ENCODE measurements at regions not wholly inside any gene's neighbourhood (a gene's known extent, or its start where the extent isn't known, plus 50 kb on each side); places are given as distances from the start of the nearest gene placed in this dataset.
A peak's percentile ranks its signal among the peaks of the same experiment; 100 is the strongest.

DNA sequence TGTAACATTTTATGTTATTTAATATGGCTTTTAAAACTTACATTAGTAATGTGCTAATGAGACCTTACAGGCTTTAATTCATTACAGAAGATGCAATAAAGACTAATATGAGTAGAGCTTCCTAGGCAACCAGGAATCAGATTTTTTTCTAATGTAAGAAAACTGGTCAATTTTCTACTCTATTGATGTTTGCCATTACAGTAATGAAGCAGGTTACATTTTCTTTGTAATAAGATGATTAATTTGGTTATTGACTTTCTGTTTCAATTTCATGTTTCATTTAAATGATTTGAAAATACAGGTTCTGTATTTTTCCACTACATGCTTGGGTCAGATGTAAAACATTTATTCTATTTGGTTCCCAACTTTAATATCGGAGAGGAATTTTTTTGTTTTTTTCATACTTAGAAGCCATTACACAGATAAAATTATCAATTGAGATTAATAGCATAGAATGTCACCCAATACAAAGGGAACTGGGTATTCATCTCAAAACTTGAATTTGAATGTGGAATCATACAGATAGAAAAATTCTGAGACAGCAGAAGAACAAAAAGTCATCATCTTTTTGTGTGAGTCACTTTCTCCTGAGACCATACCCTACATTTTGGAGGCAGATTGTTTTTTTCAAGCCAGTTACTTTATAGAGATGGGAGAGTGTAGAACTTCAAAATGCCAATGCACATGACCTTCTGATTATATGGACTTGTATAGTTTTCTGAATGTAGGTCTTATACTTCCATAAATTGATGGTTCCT lies 133.6 kb upstream of the HMHB1 start:
- DNase-seq (no peak), ATAC-seq (ENCODE audit: low FRiP score) (no peak)
- Histone ChIP-seq H3K36me3 (ENCODE audit: control insufficient read depth in 1 of 2, insufficient read depth in 2 of 2, low read length in 1 of 2) (no peaks in the 10 kb centered on the region), H3K27me3 (ENCODE audit: control insufficient read depth in 1 of 2, insufficient read depth in 2 of 2, low read length in 1 of 2) (peaks cover 0 to 2% of the 10 kb centered on the region in 2 donors), H3K4me3 (ENCODE audit: low read length in 2 of 2) (no peak overlapping the region), H3K27ac (ENCODE audit: low read depth in 1 of 2, low read length in 2 of 2) (no peak overlapping the region), H3K9me3 (ENCODE audit: control insufficient read depth, low read length) (no peaks in the 10 kb centered on the region), H3K4me1 (ENCODE audit: control insufficient read depth in 1 of 2, insufficient read depth in 2 of 2, low read length in 2 of 2) (no peaks in the 10 kb centered on the region)
- intact Hi-C loops (cut with DNase I), result no loop called here
- WGBS, 2 donors, result 99 to 100% methylated on average over 1 of the region's 1 CpG

DNA sequence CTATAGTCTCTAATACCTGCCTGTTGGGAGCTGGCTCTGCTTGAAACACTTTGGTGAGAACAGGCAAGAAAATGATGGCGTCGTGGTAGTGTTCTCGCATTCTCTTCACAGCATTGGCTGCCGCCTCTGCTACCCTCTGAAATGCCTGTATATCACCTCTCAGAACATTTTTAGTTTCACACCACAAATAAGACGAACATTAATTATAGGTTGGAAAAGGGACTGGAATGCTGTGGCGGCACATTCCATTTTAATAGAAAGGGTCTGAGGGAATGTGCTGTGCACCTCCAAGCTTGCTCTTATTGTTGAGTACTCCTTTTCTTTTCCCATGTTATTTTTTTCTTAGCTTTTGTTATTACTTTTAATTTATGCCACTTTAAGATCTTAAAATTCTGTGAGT lies 134.6 kb upstream of the HMHB1 start:
- ATAC-seq (ENCODE audit: low FRiP score), result no peak
- 74 to 85% methylated on average over 6 of the region's 6 CpGs for WGBS, 2 donors
- no peak for DNase-seq
- Histone ChIP-seq H3K36me3 (ENCODE audit: control insufficient read depth in 1 of 2, insufficient read depth in 2 of 2, low read length in 1 of 2) (no peaks in the 10 kb centered on the region), H3K27me3 (ENCODE audit: control insufficient read depth in 1 of 2, insufficient read depth in 2 of 2, low read length in 1 of 2) (peaks cover 0 to 2% of the 10 kb centered on the region in 2 donors), H3K9me3 (ENCODE audit: control insufficient read depth, low read length) (no peaks in the 10 kb centered on the region), H3K4me1 (ENCODE audit: control insufficient read depth in 1 of 2, insufficient read depth in 2 of 2, low read length in 2 of 2) (no peaks in the 10 kb centered on the region), H3K4me3 (ENCODE audit: low read length in 2 of 2) (no peak overlapping the region), H3K27ac (ENCODE audit: low read depth in 1 of 2, low read length in 2 of 2) (no peak overlapping the region)
- intact Hi-C loops (cut with DNase I), result no loop called here

DNA sequence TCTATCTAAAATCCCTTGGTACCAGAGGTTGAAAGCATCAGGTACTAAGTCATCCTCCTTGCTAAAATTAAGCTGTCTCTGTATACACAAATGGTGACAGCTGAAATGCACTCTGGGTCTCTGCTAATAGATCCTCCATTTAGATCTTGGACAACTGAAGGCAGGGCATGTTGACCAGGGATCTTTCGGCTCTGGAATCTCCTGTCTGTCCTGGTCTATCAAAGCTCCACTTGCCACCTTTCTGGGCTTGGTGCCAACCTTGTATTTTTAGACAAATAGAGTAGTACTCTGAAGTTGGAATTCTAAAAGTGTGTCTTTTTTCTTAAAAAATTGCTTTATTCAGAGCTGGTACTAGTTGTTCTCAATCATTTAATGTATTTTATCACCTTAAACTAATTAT lies 135.2 kb upstream of the HMHB1 start:
- DNase-seq (no peak), ATAC-seq (ENCODE audit: low FRiP score) (no peak)
- Histone ChIP-seq H3K9me3 (ENCODE audit: control insufficient read depth, low read length) (no peaks in the 10 kb centered on the region), H3K4me3 (ENCODE audit: low read length in 2 of 2) (no peak overlapping the region), H3K4me1 (ENCODE audit: control insufficient read depth in 1 of 2, insufficient read depth in 2 of 2, low read length in 2 of 2) (no peaks in the 10 kb centered on the region), H3K27ac (ENCODE audit: low read depth in 1 of 2, low read length in 2 of 2) (no peak overlapping the region), H3K27me3 (ENCODE audit: control insufficient read depth in 1 of 2, insufficient read depth in 2 of 2, low read length in 1 of 2) (no peaks in the 10 kb centered on the region), H3K36me3 (ENCODE audit: control insufficient read depth in 1 of 2, insufficient read depth in 2 of 2, low read length in 1 of 2) (no peaks in the 10 kb centered on the region)
- intact Hi-C loops (cut with DNase I), result no loop called here
- 71 to 78% methylated on average over 1 of the region's 1 CpG for WGBS, 2 donors

DNA sequence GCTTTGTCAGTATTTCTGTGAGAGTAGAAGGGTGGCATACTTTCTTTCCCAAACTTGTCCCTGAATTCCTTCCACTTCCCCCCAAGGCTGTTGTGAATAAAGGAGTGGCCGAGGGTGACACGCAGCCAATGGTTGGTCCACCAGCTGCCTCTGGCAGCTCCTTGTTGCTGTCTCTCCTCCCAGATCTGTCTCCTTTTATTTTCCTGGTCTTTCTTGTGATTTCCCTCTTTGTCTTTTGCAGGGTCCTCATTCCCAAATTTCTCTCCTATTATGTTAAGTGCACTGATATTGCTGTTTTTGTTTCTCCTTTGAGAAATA lies 137.5 kb upstream of the HMHB1 start:
- 90 to 96% methylated on average over 2 of the region's 2 CpGs for WGBS, 2 donors
- ATAC-seq (ENCODE audit: low FRiP score), result no peak
- Histone ChIP-seq H3K36me3 (ENCODE audit: control insufficient read depth in 1 of 2, insufficient read depth in 2 of 2, low read length in 1 of 2) (no peaks in the 10 kb centered on the region), H3K9me3 (ENCODE audit: control insufficient read depth, low read length) (no peaks in the 10 kb centered on the region), H3K4me3 (ENCODE audit: low read length in 2 of 2) (no peak overlapping the region), H3K4me1 (ENCODE audit: control insufficient read depth in 1 of 2, insufficient read depth in 2 of 2, low read length in 2 of 2) (no peaks in the 10 kb centered on the region), H3K27ac (ENCODE audit: low read depth in 1 of 2, low read length in 2 of 2) (no peak overlapping the region), H3K27me3 (ENCODE audit: control insufficient read depth in 1 of 2, insufficient read depth in 2 of 2, low read length in 1 of 2) (no peaks in the 10 kb centered on the region)
- intact Hi-C loops (cut with DNase I), result no loop called here
- DNase-seq, result no peak

DNA sequence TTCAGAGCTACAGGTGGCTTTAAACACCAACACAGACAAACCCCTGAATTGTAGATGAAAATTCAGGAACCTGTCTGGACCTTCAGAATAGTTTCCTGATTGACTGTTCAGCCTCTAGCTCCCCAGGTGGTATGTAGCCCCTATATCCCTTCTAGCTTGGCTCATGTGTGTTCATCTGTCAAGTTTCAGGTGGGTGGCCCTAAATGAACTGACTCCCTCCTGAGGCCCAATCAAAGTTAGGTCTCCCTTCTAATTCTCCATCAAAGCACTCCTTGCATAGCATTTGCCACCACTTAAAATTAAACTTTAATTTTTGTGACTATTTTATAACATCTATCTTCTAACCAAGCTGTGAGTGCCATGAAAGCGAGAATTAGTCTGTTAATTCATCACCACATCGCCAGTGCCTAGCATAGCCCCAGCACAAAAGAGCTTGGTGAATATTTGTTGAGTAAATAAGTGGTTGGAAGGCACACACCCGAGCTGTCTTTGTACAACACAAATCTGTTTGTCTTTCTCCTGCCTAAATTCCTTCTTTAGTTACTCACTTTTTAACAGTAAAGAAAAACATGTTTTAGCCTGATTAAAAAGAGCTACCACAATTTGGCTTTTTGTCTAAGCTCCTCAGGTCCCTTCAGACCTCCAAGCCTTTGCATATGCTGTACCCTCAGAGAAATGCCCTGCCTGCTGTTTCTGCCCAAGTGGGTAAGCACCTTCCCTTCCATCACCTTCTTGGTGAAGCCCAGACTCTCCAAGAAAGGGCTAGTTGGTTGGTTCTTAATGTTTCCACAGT lies 138.1 kb upstream of the HMHB1 start:
- intact Hi-C loops (cut with DNase I), result no loop called here
- Histone ChIP-seq H3K4me1 (ENCODE audit: control insufficient read depth in 1 of 2, insufficient read depth in 2 of 2, low read length in 2 of 2) (no peaks in the 10 kb centered on the region), H3K4me3 (ENCODE audit: low read length in 2 of 2) (no peak overlapping the region), H3K9me3 (ENCODE audit: control insufficient read depth, low read length) (no peaks in the 10 kb centered on the region), H3K27ac (ENCODE audit: low read depth in 1 of 2, low read length in 2 of 2) (no peak overlapping the region), H3K27me3 (ENCODE audit: control insufficient read depth in 1 of 2, insufficient read depth in 2 of 2, low read length in 1 of 2) (no peaks in the 10 kb centered on the region), H3K36me3 (ENCODE audit: control insufficient read depth in 1 of 2, insufficient read depth in 2 of 2, low read length in 1 of 2) (no peaks in the 10 kb centered on the region)
- WGBS, 2 donors, result 46 to 52% methylated on average over 3 of the region's 3 CpGs
- ATAC-seq (ENCODE audit: low FRiP score), result no peak
- no peak for DNase-seq

DNA sequence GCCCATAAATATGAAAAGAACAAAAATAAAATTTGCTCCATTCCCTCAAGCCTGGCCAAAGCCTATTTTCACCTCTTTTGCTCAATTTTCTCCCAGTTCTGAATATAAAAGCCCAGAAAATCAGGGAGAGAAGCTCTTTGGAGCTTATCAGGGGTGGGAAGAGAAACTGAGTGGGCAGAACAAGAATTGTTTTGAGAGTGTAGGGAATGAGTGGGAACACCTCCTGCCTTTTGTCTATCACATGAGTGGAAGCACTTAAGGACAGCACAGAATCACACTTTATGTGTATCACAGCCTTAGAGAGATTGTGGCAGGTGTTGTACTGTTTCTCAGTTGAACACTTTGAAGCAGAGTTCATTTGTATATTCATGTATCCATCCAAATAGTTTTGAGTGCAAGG lies 139.2 kb upstream of the HMHB1 start:
- no peak for DNase-seq
- no peak for ATAC-seq (ENCODE audit: low FRiP score)
- Histone ChIP-seq H3K9me3 (ENCODE audit: control insufficient read depth, low read length) (no peaks in the 10 kb centered on the region), H3K27ac (ENCODE audit: low read depth in 1 of 2, low read length in 2 of 2) (no peak overlapping the region), H3K4me3 (ENCODE audit: low read length in 2 of 2) (no peak overlapping the region), H3K27me3 (ENCODE audit: control insufficient read depth in 1 of 2, insufficient read depth in 2 of 2, low read length in 1 of 2) (no peaks in the 10 kb centered on the region), H3K36me3 (ENCODE audit: control insufficient read depth in 1 of 2, insufficient read depth in 2 of 2, low read length in 1 of 2) (no peaks in the 10 kb centered on the region), H3K4me1 (ENCODE audit: control insufficient read depth in 1 of 2, insufficient read depth in 2 of 2, low read length in 2 of 2) (no peaks in the 10 kb centered on the region)
- intact Hi-C loops (cut with DNase I), result no loop called here

DNA sequence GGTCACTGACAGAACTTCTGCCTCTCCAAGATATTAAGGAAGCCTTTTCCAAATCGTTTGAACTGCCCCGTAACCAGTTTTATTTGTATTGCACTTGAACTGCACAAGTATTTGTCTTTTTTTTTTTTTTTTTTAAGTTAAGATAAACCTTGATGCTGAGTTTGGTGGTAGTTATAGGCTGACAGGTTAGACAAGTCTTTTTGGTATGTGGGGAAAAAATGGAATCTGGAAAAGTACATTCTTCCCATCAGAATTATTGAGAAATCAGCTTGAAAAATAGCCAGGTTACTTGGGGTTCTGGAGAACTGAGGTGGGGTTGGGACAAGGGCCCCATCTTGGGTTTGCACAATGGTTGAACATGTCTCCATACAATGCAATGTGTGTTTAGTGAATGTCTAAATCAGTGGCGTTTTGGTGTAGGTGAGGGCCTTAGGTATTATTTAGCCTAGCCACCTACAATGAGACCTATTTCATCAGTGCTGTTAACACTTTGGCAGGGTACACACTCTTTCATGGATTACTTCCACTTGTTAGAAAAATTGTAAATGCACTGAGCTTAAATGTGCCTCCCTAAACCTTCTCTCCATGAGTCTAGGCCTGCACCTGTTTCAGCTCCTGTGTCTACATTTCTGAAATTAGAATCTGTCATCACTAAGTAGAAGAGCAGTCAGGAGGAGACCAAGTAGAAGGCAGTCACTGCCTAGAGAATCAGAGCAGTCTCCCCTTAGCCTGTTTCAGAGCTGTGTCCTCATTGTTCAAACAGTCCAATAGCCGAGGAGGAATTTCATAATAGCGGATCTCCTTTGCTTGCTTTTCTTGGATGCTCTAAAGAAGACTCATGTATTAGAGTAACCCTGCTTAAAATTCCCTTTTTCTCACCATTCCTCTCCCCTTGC lies 140.0 kb upstream of the HMHB1 start:
- no peak overlapping the region for H3K4me3 ChIP-seq (ENCODE audit: low read length in 2 of 2)
- H3K27ac ChIP-seq (ENCODE audit: low read depth in 1 of 2, low read length in 2 of 2), result no peak overlapping the region
- H3K36me3 ChIP-seq (ENCODE audit: control insufficient read depth in 1 of 2, insufficient read depth in 2 of 2, low read length in 1 of 2), result no peaks in the 10 kb centered on the region
- intact Hi-C loops (cut with DNase I), result no loop called here
- no peaks in the 10 kb centered on the region for H3K4me1 ChIP-seq (ENCODE audit: control insufficient read depth in 1 of 2, insufficient read depth in 2 of 2, low read length in 2 of 2)
- H3K9me3 ChIP-seq (ENCODE audit: control insufficient read depth, low read length), result no peaks in the 10 kb centered on the region
- DNase-seq (no peak), ATAC-seq (ENCODE audit: low FRiP score) (peak; percentile 57)
- 91 to 94% methylated on average over 5 of the region's 5 CpGs for whole genome bisulfite sequencing, 2 donors
- no peaks in the 10 kb centered on the region for H3K27me3 ChIP-seq (ENCODE audit: control insufficient read depth in 1 of 2, insufficient read depth in 2 of 2, low read length in 1 of 2)

DNA sequence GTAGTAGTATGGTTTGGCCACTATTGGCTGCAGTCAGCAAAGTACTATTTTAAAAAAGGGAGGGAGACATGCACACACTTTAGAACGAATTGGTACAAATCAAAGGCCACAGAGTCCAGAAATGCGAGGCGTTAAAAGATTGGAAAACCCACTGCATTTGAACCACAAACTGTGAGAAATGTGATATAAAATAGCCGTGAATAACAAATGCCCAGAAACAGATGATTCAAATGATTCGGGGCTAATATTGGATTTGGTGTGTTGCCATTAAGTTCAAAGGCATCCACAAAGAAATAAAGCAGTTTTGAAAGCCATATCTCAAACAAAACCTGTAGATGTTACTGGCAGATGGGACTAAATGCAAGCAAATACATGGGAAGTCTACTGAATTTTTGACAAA lies 140.9 kb upstream of the HMHB1 start:
- intact Hi-C loops (cut with DNase I), result no loop called here
- no peaks in the 10 kb centered on the region for H3K4me1 ChIP-seq (ENCODE audit: control insufficient read depth in 1 of 2, insufficient read depth in 2 of 2, low read length in 2 of 2)
- ATAC-seq (ENCODE audit: low FRiP score) (no peak), DNase-seq (no peak)
- no peak overlapping the region for H3K27ac ChIP-seq (ENCODE audit: low read depth in 1 of 2, low read length in 2 of 2)
- H3K9me3 ChIP-seq (ENCODE audit: control insufficient read depth, low read length), result no peaks in the 10 kb centered on the region
- no peaks in the 10 kb centered on the region for H3K27me3 ChIP-seq (ENCODE audit: control insufficient read depth in 1 of 2, insufficient read depth in 2 of 2, low read length in 1 of 2)
- H3K36me3 ChIP-seq (ENCODE audit: control insufficient read depth in 1 of 2, insufficient read depth in 2 of 2, low read length in 1 of 2), result no peaks in the 10 kb centered on the region
- WGBS, 2 donors, result 96% methylated on average over 5 of the region's 5 CpGs
- H3K4me3 ChIP-seq (ENCODE audit: low read length in 2 of 2), result no peak overlapping the region

All from aorta (tissue), 5 donors.